ENCODE measurements at regions not wholly inside any gene's neighbourhood (a gene's known extent, or its start where the extent isn't known, plus 50 kb on each side); places are given as distances from the start of the nearest gene placed in this dataset.
A peak's percentile ranks its signal among the peaks of the same experiment; 100 is the strongest.

- Mint-ChIP-seq H3K36me3 (ENCODE audit: low read depth) (no peaks in the 10 kb centered on the region), H3K4me3 (no peak overlapping the region), H3K4me1 (ENCODE audit: low read depth) (no peaks in the 10 kb centered on the region), H3K9me3 (ENCODE audit: insufficient read depth) (no peaks in the 10 kb centered on the region), H3K27ac (no peak overlapping the region), H3K27me3 (ENCODE audit: low read depth) (peaks cover 6% of the 10 kb centered on the region)
- ChIA-PET POLR2A (no interaction called here), CTCF (interaction anchor here (1.3 to 1.5 kb wide), 2 partner anchors 168 to 300 kb away, joined by 3 to 4 read pairs; no protein-coding TSS in a partner anchor)
- ATAC-seq (no peak), DNase-seq (no peak)
These were observed 331.5 kb upstream of the NPVF start for GRCh38 chr7:25559581-25560367.

GRCh38 chr7:25562673-25563182 is 334.4 kb upstream of the NPVF start:
- no peak overlapping the region for H3K27ac Mint-ChIP-seq
- no peaks in the 10 kb centered on the region for H3K36me3 Mint-ChIP-seq (ENCODE audit: low read depth)
- H3K9me3 Mint-ChIP-seq (ENCODE audit: insufficient read depth): no peaks in the 10 kb centered on the region
- no peak for DNase-seq
- ATAC-seq: no peak
- peaks cover 2% of the 10 kb centered on the region for H3K4me1 Mint-ChIP-seq (ENCODE audit: low read depth)
- ChIA-PET POLR2A (no interaction called here), CTCF (interaction anchor here (10.6 kb wide), 1 partner anchor 304 kb away, joined by 162 read pairs; no protein-coding TSS in a partner anchor)
- H3K27me3 Mint-ChIP-seq (ENCODE audit: low read depth): peaks cover 3% of the 10 kb centered on the region
- no peak overlapping the region for H3K4me3 Mint-ChIP-seq

- no peak for DNase-seq
- Mint-ChIP-seq H3K27ac (no peak overlapping the region), H3K4me3 (no peak overlapping the region), H3K9me3 (ENCODE audit: insufficient read depth) (no peaks in the 10 kb centered on the region), H3K36me3 (ENCODE audit: low read depth) (no peaks in the 10 kb centered on the region), H3K4me1 (ENCODE audit: low read depth) (peaks cover 6% of the 10 kb centered on the region), H3K27me3 (ENCODE audit: low read depth) (no peaks in the 10 kb centered on the region)
- ATAC-seq: no peak
- ChIA-PET POLR2A (interaction anchor here (1.2 kb wide), 1 partner anchor 309 kb away, joined by 3 read pairs; no protein-coding TSS in a partner anchor), CTCF (interaction anchor here (0.8 to 10.6 kb wide), 37 partner anchors 8 to 321 kb away, joined by 3 to 162 read pairs (median 4); no protein-coding TSS in a partner anchor)
These were observed 336.7 kb upstream of the NPVF start for GRCh38 chr7:25565002-25565401.

GRCh38 chr7:25565949-25566348 is 337.7 kb upstream of the NPVF start:
- ChIA-PET POLR2A (interaction anchor here (1.2 kb wide), 1 partner anchor 310 kb away, joined by 3 read pairs; no protein-coding TSS in a partner anchor), CTCF (interaction anchor here (0.6 to 10.6 kb wide), 44 partner anchors 9 to 349 kb away, joined by 3 to 162 read pairs (median 4); no protein-coding TSS in a partner anchor)
- Mint-ChIP-seq H3K9me3 (ENCODE audit: insufficient read depth) (no peaks in the 10 kb centered on the region), H3K4me1 (ENCODE audit: low read depth) (peaks cover 6% of the 10 kb centered on the region), H3K27me3 (ENCODE audit: low read depth) (no peaks in the 10 kb centered on the region), H3K4me3 (no peak overlapping the region), H3K36me3 (ENCODE audit: low read depth) (no peaks in the 10 kb centered on the region), H3K27ac (no peak overlapping the region)
- ATAC-seq (no peak), DNase-seq (peak; percentile 75)

GRCh38 chr7:25567430-25567829 is 339.1 kb upstream of the NPVF start:
- ATAC-seq: no peak
- DNase-seq: no peak
- H3K4me3 Mint-ChIP-seq: no peak overlapping the region
- H3K27me3 Mint-ChIP-seq (ENCODE audit: low read depth): no peaks in the 10 kb centered on the region
- peaks cover 6% of the 10 kb centered on the region for H3K4me1 Mint-ChIP-seq (ENCODE audit: low read depth)
- H3K36me3 Mint-ChIP-seq (ENCODE audit: low read depth): no peaks in the 10 kb centered on the region
- no peaks in the 10 kb centered on the region for H3K9me3 Mint-ChIP-seq (ENCODE audit: insufficient read depth)
- no peak overlapping the region for H3K27ac Mint-ChIP-seq
- ChIA-PET CTCF (interaction anchor here (1.2 to 10.6 kb wide), 7 partner anchors 12 to 350 kb away, joined by 3 to 162 read pairs (median 10); no protein-coding TSS in a partner anchor), POLR2A (no interaction called here)

- Mint-ChIP-seq H3K9me3 (ENCODE audit: insufficient read depth) (no peaks in the 10 kb centered on the region), H3K27me3 (ENCODE audit: low read depth) (peaks cover 4% of the 10 kb centered on the region), H3K36me3 (ENCODE audit: low read depth) (no peaks in the 10 kb centered on the region), H3K4me1 (ENCODE audit: low read depth) (peaks cover 6% of the 10 kb centered on the region), H3K4me3 (no peak overlapping the region), H3K27ac (no peak overlapping the region)
- POLR2A ChIA-PET: no interaction called here
- ATAC-seq (no peak), DNase-seq (no peak)
- CTCF ChIA-PET: interaction anchor here (1.2 to 10.6 kb wide), 5 partner anchors 50 to 311 kb away, joined by 4 to 162 read pairs (median 8); no protein-coding TSS in a partner anchor
These were observed 341.5 kb upstream of the NPVF start for GRCh38 chr7:25569765-25570164.

GRCh38 chr7:25572423-25572822 is 344.1 kb upstream of the NPVF start:
- Mint-ChIP-seq H3K9me3 (ENCODE audit: insufficient read depth) (no peaks in the 10 kb centered on the region), H3K27ac (no peak overlapping the region), H3K4me3 (no peak overlapping the region), H3K4me1 (ENCODE audit: low read depth) (peaks cover 4% of the 10 kb centered on the region), H3K27me3 (ENCODE audit: low read depth) (peaks cover 13% of the 10 kb centered on the region), H3K36me3 (ENCODE audit: low read depth) (no peaks in the 10 kb centered on the region)
- ATAC-seq: no peak
- POLR2A ChIA-PET: no interaction called here
- DNase-seq: no peak
- CTCF ChIA-PET: interaction anchor here (0.7 to 8.0 kb wide), 3 partner anchors 181 to 312 kb away, joined by 3 to 37 read pairs (median 6); no protein-coding TSS in a partner anchor

GRCh38 chr7:25574828-25575227 is 346.5 kb upstream of the NPVF start:
- DNase-seq: no peak
- ChIA-PET CTCF (interaction anchor here (1.2 to 3.0 kb wide), 4 partner anchors 9 to 314 kb away, joined by 3 to 14 read pairs (median 5); no protein-coding TSS in a partner anchor), POLR2A (no interaction called here)
- H3K4me1 Mint-ChIP-seq (ENCODE audit: low read depth): peaks cover under 1% of the 10 kb centered on the region
- H3K4me3 Mint-ChIP-seq: no peak overlapping the region
- peaks cover 13% of the 10 kb centered on the region for H3K27me3 Mint-ChIP-seq (ENCODE audit: low read depth)
- no peaks in the 10 kb centered on the region for H3K36me3 Mint-ChIP-seq (ENCODE audit: low read depth)
- no peaks in the 10 kb centered on the region for H3K9me3 Mint-ChIP-seq (ENCODE audit: insufficient read depth)
- H3K27ac Mint-ChIP-seq: no peak overlapping the region
- no peak for ATAC-seq

- H3K27me3 Mint-ChIP-seq (ENCODE audit: low read depth): peaks cover 13% of the 10 kb centered on the region
- H3K36me3 Mint-ChIP-seq (ENCODE audit: low read depth): no peaks in the 10 kb centered on the region
- ATAC-seq: no peak
- no peak overlapping the region for H3K27ac Mint-ChIP-seq
- no peaks in the 10 kb centered on the region for H3K9me3 Mint-ChIP-seq (ENCODE audit: insufficient read depth)
- CTCF ChIA-PET: interaction anchor here (1.2 to 3.0 kb wide), 2 partner anchors 14 to 315 kb away, joined by 3 to 14 read pairs; no protein-coding TSS in a partner anchor
- no peaks in the 10 kb centered on the region for H3K4me1 Mint-ChIP-seq (ENCODE audit: low read depth)
- no peak overlapping the region for H3K4me3 Mint-ChIP-seq
- no peak for DNase-seq
- POLR2A ChIA-PET: no interaction called here
These were observed 347.3 kb upstream of the NPVF start for GRCh38 chr7:25575634-25576033.

- ATAC-seq (no peak), DNase-seq (no peak)
- no peaks in the 10 kb centered on the region for H3K36me3 Mint-ChIP-seq (ENCODE audit: low read depth)
- peaks cover 11% of the 10 kb centered on the region for H3K27me3 Mint-ChIP-seq (ENCODE audit: low read depth)
- no peak overlapping the region for H3K27ac Mint-ChIP-seq
- ChIA-PET POLR2A (no interaction called here), CTCF (interaction anchor here (1.2 to 1.9 kb wide), 3 partner anchors 10 to 14 kb away, joined by 4 to 10 read pairs (median 6); no protein-coding TSS in a partner anchor)
- H3K4me3 Mint-ChIP-seq: no peak overlapping the region
- H3K4me1 Mint-ChIP-seq (ENCODE audit: low read depth): no peaks in the 10 kb centered on the region
- H3K9me3 Mint-ChIP-seq (ENCODE audit: insufficient read depth): no peaks in the 10 kb centered on the region
These were observed 350.9 kb upstream of the NPVF start for GRCh38 chr7:25578991-25579777.

- Mint-ChIP-seq H3K27me3 (ENCODE audit: low read depth) (peaks cover 14% of the 10 kb centered on the region), H3K4me3 (no peak overlapping the region), H3K36me3 (ENCODE audit: low read depth) (no peaks in the 10 kb centered on the region), H3K9me3 (ENCODE audit: insufficient read depth) (no peaks in the 10 kb centered on the region), H3K4me1 (ENCODE audit: low read depth) (no peaks in the 10 kb centered on the region), H3K27ac (no peak overlapping the region)
- CTCF ChIA-PET: interaction anchor here (1.5 to 1.9 kb wide), 2 partner anchors 12 to 14 kb away, joined by 6 to 10 read pairs; no protein-coding TSS in a partner anchor
- POLR2A ChIA-PET: no interaction called here
- no peak for ATAC-seq
- DNase-seq: no peak
These were observed 351.4 kb upstream of the NPVF start for GRCh38 chr7:25579778-25580075.
